Stimulated activated CD4-positive, alpha-beta T cell treated with anti-CD3 and anti-CD28 coated beads, Interleukin-4, amount 100 ng/mL, for 24 hours (primary cell): ENCODE measurements at regions not wholly inside any gene's neighbourhood (a gene's known extent, or its start where the extent isn't known, plus 50 kb on each side); places are given as distances from the start of the nearest gene placed in this dataset.

Experiments
- DNase-seq: peaks from one replicate; pipeline ENCODE4 v3.0.0-alpha.2; 2020

GRCh38 chr13:52975969-52976368, 52.6 kb upstream of the OLFM4 start:
- DNase-seq, result no peak

GRCh38 chr13:52975161-52975560, 53.5 kb upstream of the OLFM4 start:
- no peak for DNase-seq

- DNase-seq, result no peak
Measured at GRCh38 chr13:52974711-52975110, 53.9 kb upstream of the OLFM4 start.

- no peak for DNase-seq
Measured at GRCh38 chr13:52969373-52969772, 59.2 kb upstream of the OLFM4 start.

GRCh38 chr13:52968074-52968700, 60.4 kb upstream of the OLFM4 start:
- DNase-seq, result peak; percentile 62

GRCh38 chr13:52961987-52962386, 66.6 kb upstream of the OLFM4 start:
- no peak for DNase-seq

- no peak for DNase-seq
Measured at GRCh38 chr13:52961256-52961910, 67.2 kb upstream of the OLFM4 start.

- no peak for DNase-seq
Measured at GRCh38 chr13:52955472-52955874, 73.1 kb upstream of the OLFM4 start.

GRCh38 chr13:52954838-52955237, 73.8 kb upstream of the OLFM4 start:
- DNase-seq, result no peak

GRCh38 chr13:52950436-52950956, 78.1 kb upstream of the OLFM4 start:
- DNase-seq, result no peak

GRCh38 chr13:52949742-52950141, 78.9 kb upstream of the OLFM4 start:
- DNase-seq, result no peak

GRCh38 chr13:52949044-52949443, 79.6 kb upstream of the OLFM4 start:
- DNase-seq, result no peak

GRCh38 chr13:52947921-52948373, 80.7 kb upstream of the OLFM4 start:
- DNase-seq, result no peak

GRCh38 chr13:52945348-52945747, 83.3 kb upstream of the OLFM4 start:
- DNase-seq, result no peak

GRCh38 chr13:52944697-52945096, 83.9 kb upstream of the OLFM4 start:
- DNase-seq, result no peak

- DNase-seq, result no peak
Measured at GRCh38 chr13:52938065-52938464, 89.6 kb upstream of the PCDH8 start.

GRCh38 chr13:52936806-52937205, 88.4 kb upstream of the PCDH8 start:
- DNase-seq, result no peak

GRCh38 chr13:52934258-52934657, 85.8 kb upstream of the PCDH8 start:
- no peak for DNase-seq

- DNase-seq, result no peak
Measured at GRCh38 chr13:52933547-52934210, 85.2 kb upstream of the PCDH8 start.

- DNase-seq, result no peak
Measured at GRCh38 chr13:52933099-52933498, 84.7 kb upstream of the PCDH8 start.

GRCh38 chr13:52932649-52933048, 84.2 kb upstream of the PCDH8 start:
- DNase-seq, result no peak

- DNase-seq, result no peak
Measured at GRCh38 chr13:52931539-52932431, 83.3 kb upstream of the PCDH8 start.

- no peak for DNase-seq
Measured at GRCh38 chr13:52931131-52931530, 82.7 kb upstream of the PCDH8 start.
